Neural progenitor cell (in vitro differentiated cells): ENCODE measurements at regions not wholly inside any gene's neighbourhood (a gene's known extent, or its start where the extent isn't known, plus 50 kb on each side); places are given as distances from the start of the nearest gene placed in this dataset.

Experiments
- CTCF ChIP-seq: fragments of 200-600 bp; sonication (generic); IDR thresholded peaks from 2 replicates; pipeline ENCODE4 v1.5.1; 2017; ENCODE audit warnings: antibody characterized with exemption, mild to moderate bottlenecking
- EZH2 ChIP-seq: fragments of 200-600 bp; sonication (generic); IDR thresholded peaks from 2 replicates; pipeline ENCODE4 v1.6.1; 2017; ENCODE audit warnings: antibody characterized with exemption, mild to moderate bottlenecking, moderate library complexity
- EZH2phosphoT487 ChIP-seq: fragments of 200-600 bp; sonication (generic); IDR thresholded peaks from 2 replicates; pipeline ENCODE4 v1.6.1; 2017; ENCODE audit warnings: antibody characterized with exemption

DNA sequence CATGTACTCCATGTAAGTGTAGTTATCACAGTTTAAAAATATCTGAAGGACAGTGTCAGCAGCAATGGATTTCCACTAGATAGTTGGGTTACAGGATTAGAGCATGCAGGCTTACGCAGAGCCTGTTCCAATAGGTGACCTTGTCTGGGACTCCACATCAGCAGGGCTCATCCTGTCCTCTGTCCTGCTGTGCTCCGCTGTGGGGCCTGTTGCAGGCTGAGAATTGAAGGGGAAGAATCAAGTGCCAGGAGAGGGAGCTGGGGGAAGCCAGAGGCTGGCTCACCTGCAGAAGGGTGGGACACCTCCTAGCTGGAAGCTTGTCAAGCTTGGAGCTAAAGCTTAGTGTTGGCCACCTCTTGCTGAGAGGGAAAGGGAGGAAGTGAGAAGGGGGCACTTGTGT, 62.8 kb downstream of the XCL2 start:
- no peak for TF ChIP-seq CTCF
- TF ChIP-seq EZH2 = no peak
- TF ChIP-seq EZH2phosphoT487 = no peak
